H9 (cell line): ENCODE measurements at regions not wholly inside any gene's neighbourhood (a gene's known extent, or its start where the extent isn't known, plus 50 kb on each side); places are given as distances from the start of the nearest gene placed in this dataset.

Source experiments
- DNase-seq: peaks from one replicate; pipeline ENCODE4 v3.0.0-alpha.2; 2017
- H2AFZ ChIP-seq: one replicate; pipeline ENCODE4 v1.6.1; 2013; ENCODE audit warnings: mild to moderate bottlenecking, low read length, control low read depth, moderate library complexity
- H2AK5ac ChIP-seq: 2 replicates; pipeline ENCODE4 v1.6.1; 2013; ENCODE audit warnings: low read length, control low read depth, mixed read lengths; ENCODE audit not compliant: insufficient read length
- H2BK120ac ChIP-seq: one replicate; pipeline ENCODE4 v1.6.1; 2013; ENCODE audit warnings: low read depth, mild to moderate bottlenecking, low read length, control low read depth, inconsistent platforms; ENCODE audit not compliant: poor library complexity, severe bottlenecking
- H2BK12ac ChIP-seq: 2 replicates; pipeline ENCODE4 v1.6.1; 2013; ENCODE audit warnings: low read length, control low read depth, mixed read lengths, low read depth; ENCODE audit not compliant: insufficient read length
- H2BK15ac ChIP-seq: 2 replicates; pipeline ENCODE4 v1.6.1; 2013; ENCODE audit warnings: low read depth, low read length, control low read depth
- H2BK20ac ChIP-seq: one replicate; pipeline ENCODE4 v1.6.1; 2013; ENCODE audit warnings: low read depth, mild to moderate bottlenecking, low read length, control low read depth, inconsistent platforms; ENCODE audit not compliant: poor library complexity, severe bottlenecking
- H2BK5ac ChIP-seq: 2 replicates; pipeline ENCODE4 v1.6.1; 2013; ENCODE audit warnings: low read length, control low read depth, mixed read lengths; ENCODE audit not compliant: insufficient read length
- H3K14ac ChIP-seq: 2 replicates; pipeline ENCODE4 v1.6.1; 2013; ENCODE audit warnings: low read length, control low read depth; ENCODE audit not compliant: insufficient read depth
- H3K18ac ChIP-seq: 2 replicates; pipeline ENCODE4 v1.6.1; 2013; ENCODE audit warnings: low read depth, mild to moderate bottlenecking, mixed read lengths, low read length, control low read depth; ENCODE audit not compliant: insufficient read length
- H3K23ac ChIP-seq: 2 replicates; pipeline ENCODE4 v1.6.1; 2013; ENCODE audit warnings: low read length, control low read depth, mixed read lengths, low read depth; ENCODE audit not compliant: insufficient read length
- H3K23me2 ChIP-seq: 2 replicates; pipeline ENCODE4 v1.6.1; 2013; ENCODE audit warnings: low read depth, mild to moderate bottlenecking, mixed read lengths, low read length, control low read depth; ENCODE audit not compliant: insufficient read length, poor library complexity, severe bottlenecking
- H3K27ac ChIP-seq: 2 replicates; pipeline ENCODE4 v1.5.1; 2013; ENCODE audit warnings: low read length, control low read depth, mixed read lengths, low read depth; ENCODE audit not compliant: insufficient read length
- H3K27me3 ChIP-seq: 2 replicates; pipeline ENCODE4 v1.6.1; 2013; ENCODE audit warnings: low read length, control low read depth, inconsistent platforms; ENCODE audit not compliant: insufficient read depth
- H3K4ac ChIP-seq: 2 replicates; pipeline ENCODE4 v1.6.1; 2013; ENCODE audit warnings: low read depth, mild to moderate bottlenecking, control low read depth, inconsistent platforms, low read length, moderate library complexity
- H3K4me1 ChIP-seq: 2 replicates; pipeline ENCODE4 v1.6.1; 2013; ENCODE audit warnings: low read length, control low read depth, inconsistent platforms; ENCODE audit not compliant: insufficient read depth
- H3K4me2 ChIP-seq: 2 replicates; pipeline ENCODE4 v1.6.1; 2013; ENCODE audit warnings: low read length, control low read depth, mixed read lengths; ENCODE audit not compliant: insufficient read length, insufficient read depth
- H3K56ac ChIP-seq: 2 replicates; pipeline ENCODE4 v1.6.1; 2013; ENCODE audit warnings: low read depth, mild to moderate bottlenecking, mixed read lengths, low read length, control low read depth; ENCODE audit not compliant: insufficient read length
- H3K79me1 ChIP-seq: 2 replicates; pipeline ENCODE4 v1.6.1; 2013; ENCODE audit warnings: low read depth, mild to moderate bottlenecking, moderate library complexity, low read length, control low read depth, inconsistent platforms; ENCODE audit not compliant: insufficient read depth, poor library complexity, severe bottlenecking
- H3K79me2 ChIP-seq: 2 replicates; pipeline ENCODE4 v1.6.1; 2013; ENCODE audit warnings: low read length, control low read depth, inconsistent platforms; ENCODE audit not compliant: insufficient read depth
- H3K9ac ChIP-seq: 2 replicates; pipeline ENCODE4 v1.6.1; 2013; ENCODE audit warnings: low read length, control low read depth, mixed read lengths; ENCODE audit not compliant: insufficient read length; ENCODE audit errors: extremely low read depth
- H3K9me3 ChIP-seq: one replicate; pipeline ENCODE4 v1.6.1; 2013; ENCODE audit warnings: low read depth, low read length, inconsistent platforms; ENCODE audit not compliant: control insufficient read depth
- H3T11ph ChIP-seq: one replicate; pipeline ENCODE4 v1.6.1; 2013; ENCODE audit warnings: mild to moderate bottlenecking, low read length, control low read depth, inconsistent platforms
- H4K20me1 ChIP-seq: one replicate; pipeline ENCODE4 v1.6.1; 2013; ENCODE audit not compliant: control insufficient read depth, insufficient read length, insufficient read depth
- H4K5ac ChIP-seq: 2 replicates; pipeline ENCODE4 v1.6.1; 2013; ENCODE audit warnings: low read depth, mild to moderate bottlenecking, mixed read lengths, low read length, control low read depth; ENCODE audit not compliant: insufficient read length
- H4K8ac ChIP-seq: replicated peaks from 2 replicates; pipeline ENCODE4 v1.6.1; 2013; ENCODE audit warnings: low read length, control low read depth, mixed read lengths, low read depth; ENCODE audit not compliant: insufficient read length
- H4K91ac ChIP-seq: 2 replicates; pipeline ENCODE4 v1.6.1; 2013; ENCODE audit warnings: low read depth, mild to moderate bottlenecking, moderate library complexity, mixed read lengths, low read length, control low read depth; ENCODE audit not compliant: insufficient read length
- H3K27ac Mint-ChIP-seq, 3 experiments: 2 replicates in 2 of 3; 3 replicates in 1 of 3; pipeline ENCODE4 v1.8.0; 2020 to 2021; ENCODE audit warnings: mixed read lengths in 3 of 3, mild to moderate bottlenecking in 1 of 3, moderate library complexity in 1 of 3
- H3K27me3 Mint-ChIP-seq: 2 replicates; pipeline ENCODE4 v1.8.0; 2021; ENCODE audit warnings: low read depth, mild to moderate bottlenecking, moderate library complexity, mixed read lengths
- H3K36me3 Mint-ChIP-seq, 3 experiments: 2 replicates in 2 of 3; 3 replicates in 1 of 3; pipeline ENCODE4 v1.8.0; 2020 to 2021; ENCODE audit warnings: low read depth in 3 of 3, mixed read lengths in 3 of 3; ENCODE audit not compliant: insufficient read depth in 1 of 3
- H3K4me1 Mint-ChIP-seq, 2 experiments: 2 replicates each; pipeline ENCODE4 v1.8.0; 2020; ENCODE audit warnings: mixed read lengths in 2 of 2
- H3K4me3 Mint-ChIP-seq, 2 experiments: 2 replicates in 1 of 2; 3 replicates in 1 of 2; pipeline ENCODE4 v1.8.0; 2020 to 2021; ENCODE audit warnings: mild to moderate bottlenecking in 2 of 2, mixed read lengths in 2 of 2, moderate library complexity in 1 of 2
- H3K9me3 Mint-ChIP-seq, 2 experiments: 2 replicates in 1 of 2; 3 replicates in 1 of 2; pipeline ENCODE4 v1.8.0; 2020; ENCODE audit warnings: mild to moderate bottlenecking in 2 of 2, mixed read lengths in 2 of 2, moderate library complexity in 1 of 2
- CTCF ChIP-seq: fragments of 200-600 bp; sonication (generic); conservative IDR thresholded peaks from 3 replicates; pipeline ENCODE4 v1.8.0; 2021; ENCODE audit warnings: antibody characterized with exemption, mild to moderate bottlenecking
- WGBS: extraction: QIAGEN DNeasy Blood & Tissue Kit; methylation state at CpG from one replicate; pipeline ENCODE4 v1.1.7; 2013; ENCODE audit warnings: missing lambda C conversion rate, low lambda C conversion rate, mixed read lengths; ENCODE audit not compliant: insufficient read length; ENCODE audit errors: extremely low coverage; 5-methylcytosine and 5-hydroxymethylcytosine counted together

DNA sequence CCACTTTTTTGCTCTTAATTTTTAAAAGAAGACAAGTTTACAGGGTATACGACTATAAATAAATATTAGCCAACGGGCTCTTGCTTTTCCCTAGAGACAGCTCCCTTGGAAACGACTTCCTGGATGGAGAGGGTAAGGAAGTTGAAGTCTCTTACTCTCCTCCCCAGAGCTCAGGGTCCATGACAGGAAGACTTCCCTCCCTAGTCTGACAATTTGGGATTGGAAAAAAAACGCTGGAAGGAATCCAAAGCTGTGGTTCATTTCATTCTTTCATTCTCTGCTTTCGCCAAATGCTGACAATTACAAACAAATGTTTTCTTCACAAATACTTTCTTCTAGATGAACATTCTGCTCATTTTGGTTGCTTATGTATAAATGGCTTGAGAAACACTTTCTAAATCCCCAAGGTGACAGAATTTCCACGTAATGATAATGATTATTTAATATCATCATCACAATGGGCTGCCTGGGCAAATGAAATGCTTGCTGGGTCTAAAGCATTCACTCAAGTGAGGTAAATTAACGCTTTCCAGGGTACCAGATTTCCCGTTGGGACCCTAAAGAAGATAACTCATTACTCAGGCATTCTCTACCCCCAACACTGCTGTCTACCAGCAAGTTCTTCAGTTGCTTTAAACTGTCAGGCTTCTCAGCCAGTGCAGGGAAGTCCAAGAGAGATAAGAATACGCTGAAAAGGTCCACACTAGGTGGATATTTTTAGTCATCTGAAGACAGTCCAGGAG, 139.8 kb upstream of the SLC30A5 start:
- Histone ChIP-seq H3K23ac (no peak overlapping the region), H3K4me2 (no peak overlapping the region), H2AK5ac (no peak overlapping the region), H3K79me2 (no peaks in the 10 kb centered on the region), H2BK5ac (no peak overlapping the region), H4K5ac (no peak overlapping the region), H2AFZ (no peak overlapping the region), H3K23me2 (no peaks in the 10 kb centered on the region), H3K56ac (no peak overlapping the region), H3K14ac (no peak overlapping the region), H2BK15ac (no peak overlapping the region), H3K9ac (no peak overlapping the region), H3K4ac (no peak overlapping the region), H3T11ph (no peak overlapping the region), H4K8ac (no peak overlapping the region), H4K91ac (no peak overlapping the region), H3K18ac (no peak overlapping the region), H3K9me3 (no peaks in the 10 kb centered on the region), H2BK20ac (no peak overlapping the region), H3K79me1 (no peaks in the 10 kb centered on the region), H3K27me3 (no peaks in the 10 kb centered on the region), H4K20me1 (no peaks in the 10 kb centered on the region), H3K4me1 (no peaks in the 10 kb centered on the region), H2BK12ac (no peak overlapping the region), H2BK120ac (no peak overlapping the region), H3K27ac (no peak overlapping the region)
- WGBS: no CpG with 5 or more reads among the region's 9 CpGs
- H3K9me3 Mint-ChIP-seq: no peaks in the 10 kb centered on the region
- no peaks in the 10 kb centered on the region for H3K36me3 Mint-ChIP-seq
- no peak overlapping the region for H3K4me3 Mint-ChIP-seq
- no peak for TF ChIP-seq CTCF
- no peak for DNase-seq
- H3K4me1 Mint-ChIP-seq: peaks cover 19 to 20% of the 10 kb centered on the region in 2 experiments
- H3K27me3 Mint-ChIP-seq: peaks cover 3% of the 10 kb centered on the region
- no peak overlapping the region for H3K27ac Mint-ChIP-seq
